HCT116 (cell line): ENCODE measurements at regions not wholly inside any gene's neighbourhood (a gene's known extent, or its start where the extent isn't known, plus 50 kb on each side); places are given as distances from the start of the nearest gene placed in this dataset.

ENCODE experiments used
- ATAC-seq: fragments of 200-7000 bp; cut with Tn5 transposase; 2 replicates; pipeline ENCODE4 v1.9.1; 2020; ENCODE audit warnings: mild to moderate bottlenecking, moderate library complexity
- BruUV-seq: library from RNA; stranded (reverse); fragments of 400-500 nt; replicated peaks from 2 replicates; lab custom pipeline; 2021; lab: Mats Ljungman, UMichigan
- CTCF ChIA-PET: fragments of 300-600 bp; sonication (Branson Sonifier 250); formaldehyde crosslinking; loops from one replicate; lab custom pipeline; 2021; ENCODE audit warnings: antibody characterized with exemption; lab: Charles Lee
- POLR2A ChIA-PET: fragments of 300-600, 350-600 bp; sonication (Branson Sonifier 250); formaldehyde crosslinking; loops from one replicate; lab custom pipeline; 2021; ENCODE audit warnings: antibody characterized with exemption; lab: Charles Lee
- RAD21 ChIA-PET, 2 experiments: fragments of 300-600 bp; sonication (Branson Sonifier 250); formaldehyde crosslinking; loops; one replicate each; lab custom pipeline; 2023; ENCODE audit warnings: low total read pairs in 2 of 2; ENCODE audit not compliant: uncharacterized antibody in 2 of 2, unreplicated experiment in 2 of 2, low non-redundant PET in 1 of 2; lab: Charles Lee
- DNase-seq: peaks from one replicate; pipeline ENCODE4 v3.0.0-alpha.2; 2010; ENCODE audit warnings: low read depth, low spot score
- H2AFZ ChIP-seq: fragments of 200-600 bp; shearing (Covaris generic), sonication (generic); 2 replicates; pipeline ENCODE4 v1.6.1; 2017; ENCODE audit warnings: low read depth, mixed run types, mixed read lengths, antibody characterized with exemption, low read length; ENCODE audit not compliant: poor library complexity, severe bottlenecking
- H3K27ac ChIP-seq: 2 replicates; pipeline ENCODE4 v1.5.1; 2012; ENCODE audit warnings: low read depth, low read length
- H3K27me3 ChIP-seq: fragments of 200-600 bp; sonication (generic); 2 replicates; pipeline ENCODE4 v1.6.1; 2016; ENCODE audit warnings: mixed run types, low read length, mixed read lengths; ENCODE audit not compliant: insufficient read depth
- H3K36me3 ChIP-seq, 2 experiments: fragments of 200-500 bp in 1 of 2; fragments of 200-600 bp in 1 of 2; sonication (Bioruptor generic) in 1 of 2; sonication (generic) in 1 of 2; 2 replicates each; pipeline versions ENCODE4 v1.5.1 to v1.6.1; 2014 to 2016; ENCODE audit warnings: low read length in 2 of 2, inconsistent platforms in 1 of 2, mixed read lengths in 1 of 2, mixed run types in 1 of 2; ENCODE audit not compliant: insufficient read depth in 2 of 2, control insufficient read depth in 1 of 2
- H3K4me1 ChIP-seq, 2 experiments: fragments of 200-600 bp in 1 of 2; sonication (generic) in 1 of 2; 2 replicates each; pipeline versions ENCODE4 v1.5.1 to v1.6.1; 2012 to 2017; ENCODE audit warnings: low read length in 2 of 2, inconsistent platforms in 1 of 2, mild to moderate bottlenecking in 1 of 2, mixed read lengths in 1 of 2, mixed run types in 1 of 2, moderate library complexity in 1 of 2; ENCODE audit not compliant: insufficient read depth in 2 of 2, control insufficient read depth in 1 of 2
- H3K4me2 ChIP-seq: fragments of 200-600 bp; sonication (generic); 2 replicates; pipeline ENCODE4 v1.6.1; 2017; ENCODE audit warnings: mixed run types, low read length, mixed read lengths
- H3K4me3 ChIP-seq, 2 experiments: fragments of 200-600 bp in 1 of 2; sonication (generic) in 1 of 2; replicated peaks in 1 of 2; 2 replicates each; pipeline ENCODE4 v1.5.1; 2011 to 2016; ENCODE audit warnings: low read length in 2 of 2, control low read depth in 1 of 2, low read depth in 1 of 2, mild to moderate bottlenecking in 1 of 2, mixed read lengths in 1 of 2, mixed run types in 1 of 2
- H3K79me2 ChIP-seq: fragments of 200-600 bp; sonication (generic); 2 replicates; pipeline ENCODE4 v1.6.1; 2017; ENCODE audit warnings: mild to moderate bottlenecking, mixed run types, low read length, moderate library complexity, mixed read lengths; ENCODE audit not compliant: insufficient read depth
- H3K9ac ChIP-seq: fragments of 200-600 bp; sonication (generic); 2 replicates; pipeline ENCODE4 v1.6.1; 2016; ENCODE audit warnings: low read length, mixed read lengths
- H3K9me2 ChIP-seq: fragments of 200-600 bp; sonication (generic), shearing (Covaris generic); 2 replicates; pipeline ENCODE4 v1.6.1; 2017; ENCODE audit warnings: mixed run types, mild to moderate bottlenecking, moderate library complexity; ENCODE audit not compliant: insufficient read depth
- H3K9me3 ChIP-seq, 2 experiments: fragments of 200-500 bp in 1 of 2; fragments of 200-600 bp in 1 of 2; sonication (Bioruptor generic) in 1 of 2; sonication (generic) in 1 of 2; 2 replicates each; pipeline ENCODE4 v1.6.1; 2014 to 2017; ENCODE audit warnings: low read length in 2 of 2, mixed read lengths in 2 of 2, inconsistent platforms in 1 of 2, low read depth in 1 of 2, mild to moderate bottlenecking in 1 of 2, mixed run types in 1 of 2, moderate library complexity in 1 of 2; ENCODE audit not compliant: control insufficient read depth in 1 of 2, insufficient read depth in 1 of 2
- H4K20me1 ChIP-seq: fragments of 200-600 bp; sonication (generic), shearing (Covaris generic); 2 replicates; pipeline ENCODE4 v1.6.1; 2017; ENCODE audit warnings: mixed run types, mild to moderate bottlenecking, moderate library complexity; ENCODE audit not compliant: insufficient read depth
- ATF3 ChIP-seq: IDR thresholded peaks from 2 replicates; pipeline ENCODE4 v1.6.1; 2012
- CEBPB ChIP-seq: IDR thresholded peaks from 2 replicates; pipeline ENCODE4 v1.6.1; 2012; ENCODE audit warnings: low read depth
- EGR1 ChIP-seq: IDR thresholded peaks from 2 replicates; pipeline ENCODE4 v1.6.1; 2012; ENCODE audit warnings: low read depth
- ELF1 ChIP-seq: IDR thresholded peaks from 2 replicates; pipeline ENCODE4 v1.6.1; 2012; ENCODE audit warnings: low read depth, borderline replicate concordance
- EZH2 ChIP-seq: fragments of 200-600 bp; sonication (generic); IDR thresholded peaks from 2 replicates; pipeline ENCODE4 v1.6.1; 2017; ENCODE audit warnings: antibody characterized with exemption, mixed run types
- EZH2phosphoT487 ChIP-seq: fragments of 200-600 bp; IDR thresholded peaks from 2 replicates; pipeline ENCODE4 v1.6.1; 2018; ENCODE audit warnings: antibody characterized with exemption, borderline replicate concordance
- FOSL1 ChIP-seq: IDR thresholded peaks from 2 replicates; pipeline ENCODE4 v1.6.1; 2012; ENCODE audit warnings: low read depth
- JUND ChIP-seq: IDR thresholded peaks from 2 replicates; pipeline ENCODE4 v1.6.1; 2012
- MAX ChIP-seq: IDR thresholded peaks from 2 replicates; pipeline ENCODE4 v1.6.1; 2012
- POLR2AphosphoS5 ChIP-seq: IDR thresholded peaks from 2 replicates; pipeline ENCODE4 v1.6.1; 2011; ENCODE audit warnings: mild to moderate bottlenecking, low read depth, low read length, moderate library complexity
- REST ChIP-seq: IDR thresholded peaks from 2 replicates; pipeline ENCODE4 v1.6.1; 2012; ENCODE audit warnings: low read depth
- SIN3A ChIP-seq: IDR thresholded peaks from 2 replicates; pipeline ENCODE4 v1.6.1; 2012; ENCODE audit warnings: low read depth
- SP1 ChIP-seq: IDR thresholded peaks from 2 replicates; pipeline ENCODE4 v1.6.1; 2012; ENCODE audit warnings: low read depth
- SRF ChIP-seq: IDR thresholded peaks from 2 replicates; pipeline ENCODE4 v1.6.1; 2012; ENCODE audit warnings: low read depth
- TCF7L2 ChIP-seq: IDR thresholded peaks from 2 replicates; pipeline ENCODE4 v1.7.0; 2011; ENCODE audit warnings: borderline replicate concordance, inconsistent platforms; ENCODE audit not compliant: insufficient read depth, insufficient read length; ENCODE audit errors: extremely low read depth
- ZFX ChIP-seq: fragments of 450-650 bp; IDR thresholded peaks from 2 replicates; pipeline ENCODE4 v1.6.1; 2017
- ZNF274 ChIP-seq: fragments of 200-500 bp; sonication (Bioruptor generic); IDR thresholded peaks from 2 replicates; pipeline ENCODE4 v1.6.1; 2014; ENCODE audit warnings: mild to moderate bottlenecking, low read depth, low read length, inconsistent platforms
- intact Hi-C: fragments of 100-400 bp; cut with micrococcal nuclease; formaldehyde crosslinking; loops from 2 replicates; pipeline ENCODE4 v1.10.0; 2022
- TF ChIP-seq, protein P1 (sequence below), 3 experiments: fragments of 200-600 bp in 1 of 3; sonication (generic) in 1 of 3; IDR thresholded peaks in 2 of 3; conservative IDR thresholded peaks in 1 of 3; 2 replicates each; pipeline ENCODE4 v1.5.1; 2012 to 2017; ENCODE audit warnings: low read depth in 2 of 3, low read length in 2 of 3, antibody characterized with exemption in 1 of 3, borderline replicate concordance in 1 of 3, control low read depth in 1 of 3, mild to moderate bottlenecking in 1 of 3, mixed read lengths in 1 of 3, mixed run types in 1 of 3, moderate library complexity in 1 of 3; ENCODE audit not compliant: insufficient read depth in 1 of 3
- TF ChIP-seq, protein P2 (sequence below): IDR thresholded peaks from 2 replicates; pipeline ENCODE4 v1.6.1; 2011; ENCODE audit warnings: mild to moderate bottlenecking, low read length, moderate library complexity; ENCODE audit not compliant: insufficient replicate concordance; ENCODE audit errors: extremely low read depth

DNA sequence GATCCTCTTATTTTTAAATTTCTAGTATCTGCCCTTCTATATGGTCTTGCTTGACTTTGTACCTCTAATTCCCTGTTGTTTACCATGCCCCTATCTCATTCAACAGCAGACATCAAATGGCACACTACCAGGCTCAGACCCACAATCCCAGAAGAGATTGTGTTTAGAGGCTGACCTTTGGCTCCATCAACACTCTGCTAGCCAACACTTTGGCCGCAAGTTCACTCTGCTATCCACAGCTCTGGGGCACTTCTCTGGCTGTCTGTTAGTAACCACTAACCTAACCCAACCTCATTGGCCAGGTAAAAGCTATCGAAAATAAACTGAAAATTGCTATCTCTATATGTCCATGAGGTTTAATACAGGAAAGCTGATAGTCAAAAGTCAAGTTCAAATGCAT, 646.0 kb upstream of the CCDC54 start (continued):
- no peak for TF ChIP-seq ATF3

DNA sequence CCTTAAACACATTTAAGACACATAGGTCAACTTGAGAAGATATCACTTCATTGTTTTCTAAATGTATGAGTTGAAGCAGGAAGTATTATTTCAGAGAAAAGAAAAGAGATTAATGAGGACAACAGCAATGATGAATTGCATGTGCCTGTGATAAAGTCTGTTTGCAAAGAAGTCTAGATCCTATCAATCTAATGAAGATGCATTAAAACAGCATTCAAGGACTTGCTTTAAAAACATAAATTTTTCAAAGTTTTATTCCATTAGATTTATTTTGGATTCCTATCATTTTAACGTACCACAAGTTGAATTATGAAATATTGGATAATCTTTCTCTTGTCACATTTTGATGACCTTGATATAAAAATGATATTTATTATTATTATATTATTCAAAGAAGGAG, 642.5 kb upstream of the CCDC54 start:
- H3K9me3 ChIP-seq, result no peaks in the 10 kb centered on the region
- H3K9ac ChIP-seq, result no peak overlapping the region
- H3K4me3 ChIP-seq, result no peak overlapping the region
- BruUV-seq, result no TSS peak
- CTCF ChIA-PET, result no interaction called here
- no peak overlapping the region for H3K27ac ChIP-seq
- intact Hi-C loops, result no loop called here
- DNase-seq (no peak), ATAC-seq (no peak)
- no peaks in the 10 kb centered on the region for H3K27me3 ChIP-seq
- no peak overlapping the region for H2AFZ ChIP-seq
- no peak overlapping the region for H3K4me2 ChIP-seq
- POLR2A ChIA-PET, result no interaction called here
- TF ChIP-seq CEBPB (no peak), SP1 (no peak), SIN3A (no peak), TCF7L2 (no peak), EZH2phosphoT487 (no peak), EGR1 (no peak), POLR2AphosphoS5 (no peak), JUND (no peak), SRF (no peak), ZFX (no peak), ZNF274 (no peak), ELF1 (no peak), ATF3 (no peak), REST (no peak), FOSL1 (no peak), EZH2 (no peak), MAX (no peak)
- TF ChIP-seq, protein P1, sequence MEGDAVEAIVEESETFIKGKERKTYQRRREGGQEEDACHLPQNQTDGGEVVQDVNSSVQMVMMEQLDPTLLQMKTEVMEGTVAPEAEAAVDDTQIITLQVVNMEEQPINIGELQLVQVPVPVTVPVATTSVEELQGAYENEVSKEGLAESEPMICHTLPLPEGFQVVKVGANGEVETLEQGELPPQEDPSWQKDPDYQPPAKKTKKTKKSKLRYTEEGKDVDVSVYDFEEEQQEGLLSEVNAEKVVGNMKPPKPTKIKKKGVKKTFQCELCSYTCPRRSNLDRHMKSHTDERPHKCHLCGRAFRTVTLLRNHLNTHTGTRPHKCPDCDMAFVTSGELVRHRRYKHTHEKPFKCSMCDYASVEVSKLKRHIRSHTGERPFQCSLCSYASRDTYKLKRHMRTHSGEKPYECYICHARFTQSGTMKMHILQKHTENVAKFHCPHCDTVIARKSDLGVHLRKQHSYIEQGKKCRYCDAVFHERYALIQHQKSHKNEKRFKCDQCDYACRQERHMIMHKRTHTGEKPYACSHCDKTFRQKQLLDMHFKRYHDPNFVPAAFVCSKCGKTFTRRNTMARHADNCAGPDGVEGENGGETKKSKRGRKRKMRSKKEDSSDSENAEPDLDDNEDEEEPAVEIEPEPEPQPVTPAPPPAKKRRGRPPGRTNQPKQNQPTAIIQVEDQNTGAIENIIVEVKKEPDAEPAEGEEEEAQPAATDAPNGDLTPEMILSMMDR (IDR thresholded peaks at IDR 0.05 in 2 of 3, conservative IDR thresholded peaks at IDR 0.05 in 1 of 3; ENCODE audit: borderline replicate concordance in 1 of 3, insufficient read depth in 1 of 3, low read depth in 2 of 3, low read length in 2 of 3), result no peak
- TF ChIP-seq, protein P2, sequence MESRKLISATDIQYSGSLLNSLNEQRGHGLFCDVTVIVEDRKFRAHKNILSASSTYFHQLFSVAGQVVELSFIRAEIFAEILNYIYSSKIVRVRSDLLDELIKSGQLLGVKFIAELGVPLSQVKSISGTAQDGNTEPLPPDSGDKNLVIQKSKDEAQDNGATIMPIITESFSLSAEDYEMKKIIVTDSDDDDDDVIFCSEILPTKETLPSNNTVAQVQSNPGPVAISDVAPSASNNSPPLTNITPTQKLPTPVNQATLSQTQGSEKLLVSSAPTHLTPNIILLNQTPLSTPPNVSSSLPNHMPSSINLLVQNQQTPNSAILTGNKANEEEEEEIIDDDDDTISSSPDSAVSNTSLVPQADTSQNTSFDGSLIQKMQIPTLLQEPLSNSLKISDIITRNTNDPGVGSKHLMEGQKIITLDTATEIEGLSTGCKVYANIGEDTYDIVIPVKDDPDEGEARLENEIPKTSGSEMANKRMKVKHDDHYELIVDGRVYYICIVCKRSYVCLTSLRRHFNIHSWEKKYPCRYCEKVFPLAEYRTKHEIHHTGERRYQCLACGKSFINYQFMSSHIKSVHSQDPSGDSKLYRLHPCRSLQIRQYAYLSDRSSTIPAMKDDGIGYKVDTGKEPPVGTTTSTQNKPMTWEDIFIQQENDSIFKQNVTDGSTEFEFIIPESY, result no peak
- H3K79me2 ChIP-seq, result no peaks in the 10 kb centered on the region
- no peaks in the 10 kb centered on the region for H3K9me2 ChIP-seq
- no peaks in the 10 kb centered on the region for H3K36me3 ChIP-seq
- RAD21 ChIA-PET, result no interaction called here
- no peaks in the 10 kb centered on the region for H4K20me1 ChIP-seq
- H3K4me1 ChIP-seq, result no peaks in the 10 kb centered on the region
